HCT116 (cell line): ENCODE measurements at regions not wholly inside any gene's neighbourhood (a gene's known extent, or its start where the extent isn't known, plus 50 kb on each side); places are given as distances from the start of the nearest gene placed in this dataset.

ENCODE experiments used
- ATAC-seq: fragments of 200-7000 bp; cut with Tn5 transposase; 2 replicates; pipeline ENCODE4 v1.9.1; 2020; ENCODE audit warnings: mild to moderate bottlenecking, moderate library complexity
- BruUV-seq: library from RNA; stranded (reverse); fragments of 400-500 nt; replicated peaks from 2 replicates; lab custom pipeline; 2021; lab: Mats Ljungman, UMichigan
- CTCF ChIA-PET: fragments of 300-600 bp; sonication (Branson Sonifier 250); formaldehyde crosslinking; loops from one replicate; lab custom pipeline; 2021; ENCODE audit warnings: antibody characterized with exemption; lab: Charles Lee
- POLR2A ChIA-PET: fragments of 300-600, 350-600 bp; sonication (Branson Sonifier 250); formaldehyde crosslinking; loops from one replicate; lab custom pipeline; 2021; ENCODE audit warnings: antibody characterized with exemption; lab: Charles Lee
- RAD21 ChIA-PET, 2 experiments: fragments of 300-600 bp; sonication (Branson Sonifier 250); formaldehyde crosslinking; loops; one replicate each; lab custom pipeline; 2023; ENCODE audit warnings: low total read pairs in 2 of 2; ENCODE audit not compliant: uncharacterized antibody in 2 of 2, unreplicated experiment in 2 of 2, low non-redundant PET in 1 of 2; lab: Charles Lee
- DNase-seq: peaks from one replicate; pipeline ENCODE4 v3.0.0-alpha.2; 2010; ENCODE audit warnings: low read depth, low spot score
- H2AFZ ChIP-seq: fragments of 200-600 bp; shearing (Covaris generic), sonication (generic); 2 replicates; pipeline ENCODE4 v1.6.1; 2017; ENCODE audit warnings: low read depth, mixed run types, mixed read lengths, antibody characterized with exemption, low read length; ENCODE audit not compliant: poor library complexity, severe bottlenecking
- H3K27ac ChIP-seq: 2 replicates; pipeline ENCODE4 v1.5.1; 2012; ENCODE audit warnings: low read depth, low read length
- H3K27me3 ChIP-seq: fragments of 200-600 bp; sonication (generic); 2 replicates; pipeline ENCODE4 v1.6.1; 2016; ENCODE audit warnings: mixed run types, low read length, mixed read lengths; ENCODE audit not compliant: insufficient read depth
- H3K36me3 ChIP-seq, 2 experiments: fragments of 200-500 bp in 1 of 2; fragments of 200-600 bp in 1 of 2; sonication (Bioruptor generic) in 1 of 2; sonication (generic) in 1 of 2; 2 replicates each; pipeline versions ENCODE4 v1.5.1 to v1.6.1; 2014 to 2016; ENCODE audit warnings: low read length in 2 of 2, inconsistent platforms in 1 of 2, mixed read lengths in 1 of 2, mixed run types in 1 of 2; ENCODE audit not compliant: insufficient read depth in 2 of 2, control insufficient read depth in 1 of 2
- H3K4me1 ChIP-seq, 2 experiments: fragments of 200-600 bp in 1 of 2; sonication (generic) in 1 of 2; 2 replicates each; pipeline versions ENCODE4 v1.5.1 to v1.6.1; 2012 to 2017; ENCODE audit warnings: low read length in 2 of 2, inconsistent platforms in 1 of 2, mild to moderate bottlenecking in 1 of 2, mixed read lengths in 1 of 2, mixed run types in 1 of 2, moderate library complexity in 1 of 2; ENCODE audit not compliant: insufficient read depth in 2 of 2, control insufficient read depth in 1 of 2
- H3K4me2 ChIP-seq: fragments of 200-600 bp; sonication (generic); 2 replicates; pipeline ENCODE4 v1.6.1; 2017; ENCODE audit warnings: mixed run types, low read length, mixed read lengths
- H3K4me3 ChIP-seq, 2 experiments: fragments of 200-600 bp in 1 of 2; sonication (generic) in 1 of 2; replicated peaks in 1 of 2; 2 replicates each; pipeline ENCODE4 v1.5.1; 2011 to 2016; ENCODE audit warnings: low read length in 2 of 2, control low read depth in 1 of 2, low read depth in 1 of 2, mild to moderate bottlenecking in 1 of 2, mixed read lengths in 1 of 2, mixed run types in 1 of 2
- H3K79me2 ChIP-seq: fragments of 200-600 bp; sonication (generic); 2 replicates; pipeline ENCODE4 v1.6.1; 2017; ENCODE audit warnings: mild to moderate bottlenecking, mixed run types, low read length, moderate library complexity, mixed read lengths; ENCODE audit not compliant: insufficient read depth
- H3K9ac ChIP-seq: fragments of 200-600 bp; sonication (generic); 2 replicates; pipeline ENCODE4 v1.6.1; 2016; ENCODE audit warnings: low read length, mixed read lengths
- H3K9me2 ChIP-seq: fragments of 200-600 bp; sonication (generic), shearing (Covaris generic); 2 replicates; pipeline ENCODE4 v1.6.1; 2017; ENCODE audit warnings: mixed run types, mild to moderate bottlenecking, moderate library complexity; ENCODE audit not compliant: insufficient read depth
- H3K9me3 ChIP-seq, 2 experiments: fragments of 200-500 bp in 1 of 2; fragments of 200-600 bp in 1 of 2; sonication (Bioruptor generic) in 1 of 2; sonication (generic) in 1 of 2; 2 replicates each; pipeline ENCODE4 v1.6.1; 2014 to 2017; ENCODE audit warnings: low read length in 2 of 2, mixed read lengths in 2 of 2, inconsistent platforms in 1 of 2, low read depth in 1 of 2, mild to moderate bottlenecking in 1 of 2, mixed run types in 1 of 2, moderate library complexity in 1 of 2; ENCODE audit not compliant: control insufficient read depth in 1 of 2, insufficient read depth in 1 of 2
- H4K20me1 ChIP-seq: fragments of 200-600 bp; sonication (generic), shearing (Covaris generic); 2 replicates; pipeline ENCODE4 v1.6.1; 2017; ENCODE audit warnings: mixed run types, mild to moderate bottlenecking, moderate library complexity; ENCODE audit not compliant: insufficient read depth
- CBX3 ChIP-seq: IDR thresholded peaks from 2 replicates; pipeline ENCODE4 v1.6.1; 2012; ENCODE audit warnings: low read depth
- CEBPB ChIP-seq: IDR thresholded peaks from 2 replicates; pipeline ENCODE4 v1.6.1; 2012; ENCODE audit warnings: low read depth
- EGR1 ChIP-seq: IDR thresholded peaks from 2 replicates; pipeline ENCODE4 v1.6.1; 2012; ENCODE audit warnings: low read depth
- ELF1 ChIP-seq: IDR thresholded peaks from 2 replicates; pipeline ENCODE4 v1.6.1; 2012; ENCODE audit warnings: low read depth, borderline replicate concordance
- EZH2 ChIP-seq: fragments of 200-600 bp; sonication (generic); IDR thresholded peaks from 2 replicates; pipeline ENCODE4 v1.6.1; 2017; ENCODE audit warnings: antibody characterized with exemption, mixed run types
- EZH2phosphoT487 ChIP-seq: fragments of 200-600 bp; IDR thresholded peaks from 2 replicates; pipeline ENCODE4 v1.6.1; 2018; ENCODE audit warnings: antibody characterized with exemption, borderline replicate concordance
- FOSL1 ChIP-seq: IDR thresholded peaks from 2 replicates; pipeline ENCODE4 v1.6.1; 2012; ENCODE audit warnings: low read depth
- POLR2AphosphoS5 ChIP-seq: IDR thresholded peaks from 2 replicates; pipeline ENCODE4 v1.6.1; 2011; ENCODE audit warnings: mild to moderate bottlenecking, low read depth, low read length, moderate library complexity
- RAD21 ChIP-seq: IDR thresholded peaks from 2 replicates; pipeline ENCODE4 v1.6.1; 2012; ENCODE audit warnings: low read depth, mild to moderate bottlenecking
- SIN3A ChIP-seq: IDR thresholded peaks from 2 replicates; pipeline ENCODE4 v1.6.1; 2012; ENCODE audit warnings: low read depth
- SP1 ChIP-seq: IDR thresholded peaks from 2 replicates; pipeline ENCODE4 v1.6.1; 2012; ENCODE audit warnings: low read depth
- SRF ChIP-seq: IDR thresholded peaks from 2 replicates; pipeline ENCODE4 v1.6.1; 2012; ENCODE audit warnings: low read depth
- YY1 ChIP-seq: IDR thresholded peaks from 2 replicates; pipeline ENCODE4 v1.6.1; 2011; ENCODE audit warnings: low read length, low read depth, moderate library complexity, mild to moderate bottlenecking; ENCODE audit not compliant: insufficient replicate concordance; ENCODE audit errors: extremely low read depth
- ZFX ChIP-seq: fragments of 450-650 bp; IDR thresholded peaks from 2 replicates; pipeline ENCODE4 v1.6.1; 2017
- ZNF274 ChIP-seq: fragments of 200-500 bp; sonication (Bioruptor generic); IDR thresholded peaks from 2 replicates; pipeline ENCODE4 v1.6.1; 2014; ENCODE audit warnings: mild to moderate bottlenecking, low read depth, low read length, inconsistent platforms
- intact Hi-C: fragments of 100-400 bp; cut with micrococcal nuclease; formaldehyde crosslinking; loops from 2 replicates; pipeline ENCODE4 v1.10.0; 2022
- TF ChIP-seq, protein P1 (sequence below), 3 experiments: fragments of 200-600 bp in 1 of 3; sonication (generic) in 1 of 3; IDR thresholded peaks in 2 of 3; conservative IDR thresholded peaks in 1 of 3; 2 replicates each; pipeline ENCODE4 v1.5.1; 2012 to 2017; ENCODE audit warnings: low read depth in 2 of 3, low read length in 2 of 3, antibody characterized with exemption in 1 of 3, borderline replicate concordance in 1 of 3, control low read depth in 1 of 3, mild to moderate bottlenecking in 1 of 3, mixed read lengths in 1 of 3, mixed run types in 1 of 3, moderate library complexity in 1 of 3; ENCODE audit not compliant: insufficient read depth in 1 of 3
- TF ChIP-seq, protein P2 (sequence below): IDR thresholded peaks from 2 replicates; pipeline ENCODE4 v1.6.1; 2011; ENCODE audit warnings: mild to moderate bottlenecking, low read length, moderate library complexity; ENCODE audit not compliant: insufficient replicate concordance; ENCODE audit errors: extremely low read depth
- TF ChIP-seq, protein P3 (sequence below): IDR thresholded peaks from 2 replicates; pipeline ENCODE4 v1.6.1; 2012; ENCODE audit warnings: low read depth
- TF ChIP-seq, protein P4 (sequence below): IDR thresholded peaks from 2 replicates; pipeline ENCODE4 v1.6.1; 2012

DNA sequence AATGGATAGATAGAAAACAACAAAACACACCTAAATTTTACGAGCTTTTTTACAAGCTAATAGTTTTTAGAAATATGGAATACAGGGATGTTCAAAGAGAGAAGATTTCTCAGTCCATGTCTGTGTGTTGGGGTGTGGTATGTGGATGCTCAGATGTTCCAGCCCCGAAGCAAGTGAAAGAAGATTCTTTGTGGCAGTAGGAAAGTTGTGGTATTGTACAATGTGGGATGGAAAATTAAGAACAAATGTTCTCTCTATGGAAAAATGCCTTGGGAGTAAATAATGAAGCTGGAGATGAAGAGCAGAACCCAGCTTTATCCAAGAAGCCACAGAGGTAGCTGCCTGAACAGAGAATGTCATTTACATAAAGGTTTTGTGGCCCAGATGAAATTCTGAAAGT lies 150.3 kb upstream of the PRKD1 start:
- ATAC-seq (no peak), DNase-seq (no peak)
- Histone ChIP-seq H4K20me1 (no peaks in the 10 kb centered on the region), H2AFZ (no peak overlapping the region), H3K9ac (no peak overlapping the region), H3K4me1 (no peaks in the 10 kb centered on the region), H3K79me2 (no peaks in the 10 kb centered on the region), H3K4me2 (no peak overlapping the region), H3K27ac (no peak overlapping the region), H3K9me3 (peaks cover 3 to 13% of the 10 kb centered on the region in 2 experiments; a peak in 2 of 4 replicates), H3K27me3 (no peaks in the 10 kb centered on the region), H3K9me2 (no peaks in the 10 kb centered on the region), H3K4me3 (no peak overlapping the region), H3K36me3 (no peaks in the 10 kb centered on the region)
- ChIA-PET RAD21 (no interaction called here), POLR2A (no interaction called here), CTCF (no interaction called here)
- no TSS peak for BruUV-seq
- intact Hi-C loops = no loop called here
- no peak for TF ChIP-seq EGR1
- no peak for TF ChIP-seq EZH2phosphoT487
- TF ChIP-seq SIN3A = no peak
- no peak for TF ChIP-seq RAD21
- no peak for TF ChIP-seq CEBPB
- TF ChIP-seq SP1 = no peak
- TF ChIP-seq POLR2AphosphoS5 = no peak
- no peak for TF ChIP-seq ZNF274
- TF ChIP-seq, protein P1, sequence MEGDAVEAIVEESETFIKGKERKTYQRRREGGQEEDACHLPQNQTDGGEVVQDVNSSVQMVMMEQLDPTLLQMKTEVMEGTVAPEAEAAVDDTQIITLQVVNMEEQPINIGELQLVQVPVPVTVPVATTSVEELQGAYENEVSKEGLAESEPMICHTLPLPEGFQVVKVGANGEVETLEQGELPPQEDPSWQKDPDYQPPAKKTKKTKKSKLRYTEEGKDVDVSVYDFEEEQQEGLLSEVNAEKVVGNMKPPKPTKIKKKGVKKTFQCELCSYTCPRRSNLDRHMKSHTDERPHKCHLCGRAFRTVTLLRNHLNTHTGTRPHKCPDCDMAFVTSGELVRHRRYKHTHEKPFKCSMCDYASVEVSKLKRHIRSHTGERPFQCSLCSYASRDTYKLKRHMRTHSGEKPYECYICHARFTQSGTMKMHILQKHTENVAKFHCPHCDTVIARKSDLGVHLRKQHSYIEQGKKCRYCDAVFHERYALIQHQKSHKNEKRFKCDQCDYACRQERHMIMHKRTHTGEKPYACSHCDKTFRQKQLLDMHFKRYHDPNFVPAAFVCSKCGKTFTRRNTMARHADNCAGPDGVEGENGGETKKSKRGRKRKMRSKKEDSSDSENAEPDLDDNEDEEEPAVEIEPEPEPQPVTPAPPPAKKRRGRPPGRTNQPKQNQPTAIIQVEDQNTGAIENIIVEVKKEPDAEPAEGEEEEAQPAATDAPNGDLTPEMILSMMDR (IDR thresholded peaks at IDR 0.05 in 2 of 3, conservative IDR thresholded peaks at IDR 0.05 in 1 of 3; ENCODE audit: borderline replicate concordance in 1 of 3, insufficient read depth in 1 of 3, low read depth in 2 of 3, low read length in 2 of 3) = no peak
- TF ChIP-seq ELF1 = no peak
- no peak for TF ChIP-seq SRF
- TF ChIP-seq ZFX = no peak
- TF ChIP-seq, protein P2, sequence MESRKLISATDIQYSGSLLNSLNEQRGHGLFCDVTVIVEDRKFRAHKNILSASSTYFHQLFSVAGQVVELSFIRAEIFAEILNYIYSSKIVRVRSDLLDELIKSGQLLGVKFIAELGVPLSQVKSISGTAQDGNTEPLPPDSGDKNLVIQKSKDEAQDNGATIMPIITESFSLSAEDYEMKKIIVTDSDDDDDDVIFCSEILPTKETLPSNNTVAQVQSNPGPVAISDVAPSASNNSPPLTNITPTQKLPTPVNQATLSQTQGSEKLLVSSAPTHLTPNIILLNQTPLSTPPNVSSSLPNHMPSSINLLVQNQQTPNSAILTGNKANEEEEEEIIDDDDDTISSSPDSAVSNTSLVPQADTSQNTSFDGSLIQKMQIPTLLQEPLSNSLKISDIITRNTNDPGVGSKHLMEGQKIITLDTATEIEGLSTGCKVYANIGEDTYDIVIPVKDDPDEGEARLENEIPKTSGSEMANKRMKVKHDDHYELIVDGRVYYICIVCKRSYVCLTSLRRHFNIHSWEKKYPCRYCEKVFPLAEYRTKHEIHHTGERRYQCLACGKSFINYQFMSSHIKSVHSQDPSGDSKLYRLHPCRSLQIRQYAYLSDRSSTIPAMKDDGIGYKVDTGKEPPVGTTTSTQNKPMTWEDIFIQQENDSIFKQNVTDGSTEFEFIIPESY = no peak
- TF ChIP-seq FOSL1 = no peak
- TF ChIP-seq, protein P3, sequence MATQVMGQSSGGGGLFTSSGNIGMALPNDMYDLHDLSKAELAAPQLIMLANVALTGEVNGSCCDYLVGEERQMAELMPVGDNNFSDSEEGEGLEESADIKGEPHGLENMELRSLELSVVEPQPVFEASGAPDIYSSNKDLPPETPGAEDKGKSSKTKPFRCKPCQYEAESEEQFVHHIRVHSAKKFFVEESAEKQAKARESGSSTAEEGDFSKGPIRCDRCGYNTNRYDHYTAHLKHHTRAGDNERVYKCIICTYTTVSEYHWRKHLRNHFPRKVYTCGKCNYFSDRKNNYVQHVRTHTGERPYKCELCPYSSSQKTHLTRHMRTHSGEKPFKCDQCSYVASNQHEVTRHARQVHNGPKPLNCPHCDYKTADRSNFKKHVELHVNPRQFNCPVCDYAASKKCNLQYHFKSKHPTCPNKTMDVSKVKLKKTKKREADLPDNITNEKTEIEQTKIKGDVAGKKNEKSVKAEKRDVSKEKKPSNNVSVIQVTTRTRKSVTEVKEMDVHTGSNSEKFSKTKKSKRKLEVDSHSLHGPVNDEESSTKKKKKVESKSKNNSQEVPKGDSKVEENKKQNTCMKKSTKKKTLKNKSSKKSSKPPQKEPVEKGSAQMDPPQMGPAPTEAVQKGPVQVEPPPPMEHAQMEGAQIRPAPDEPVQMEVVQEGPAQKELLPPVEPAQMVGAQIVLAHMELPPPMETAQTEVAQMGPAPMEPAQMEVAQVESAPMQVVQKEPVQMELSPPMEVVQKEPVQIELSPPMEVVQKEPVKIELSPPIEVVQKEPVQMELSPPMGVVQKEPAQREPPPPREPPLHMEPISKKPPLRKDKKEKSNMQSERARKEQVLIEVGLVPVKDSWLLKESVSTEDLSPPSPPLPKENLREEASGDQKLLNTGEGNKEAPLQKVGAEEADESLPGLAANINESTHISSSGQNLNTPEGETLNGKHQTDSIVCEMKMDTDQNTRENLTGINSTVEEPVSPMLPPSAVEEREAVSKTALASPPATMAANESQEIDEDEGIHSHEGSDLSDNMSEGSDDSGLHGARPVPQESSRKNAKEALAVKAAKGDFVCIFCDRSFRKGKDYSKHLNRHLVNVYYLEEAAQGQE = no peak
- TF ChIP-seq YY1 = no peak
- TF ChIP-seq, protein P4, sequence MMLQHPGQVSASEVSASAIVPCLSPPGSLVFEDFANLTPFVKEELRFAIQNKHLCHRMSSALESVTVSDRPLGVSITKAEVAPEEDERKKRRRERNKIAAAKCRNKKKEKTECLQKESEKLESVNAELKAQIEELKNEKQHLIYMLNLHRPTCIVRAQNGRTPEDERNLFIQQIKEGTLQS = no peak
- TF ChIP-seq EZH2 = no peak
- TF ChIP-seq CBX3 = no peak
